GM13977 (cell line): ENCODE measurements at regions not wholly inside any gene's neighbourhood (a gene's known extent, or its start where the extent isn't known, plus 50 kb on each side); places are given as distances from the start of the nearest gene placed in this dataset.
"Not testable (repeated sequence)": the region's sequence is repeated elsewhere in the genome, so short reads cannot be mapped to it uniquely, and the experiment has no call there.

Experiments
- DNase-seq: peaks from one replicate; pipeline ENCODE4 v3.0.0; 2012; ENCODE audit warnings: low spot score
- in situ Hi-C: fragments of 300-500 bp; cut with MboI; formaldehyde crosslinking; loops from one replicate; pipeline ENCODE4 v1.12.0; 2022; ENCODE audit warnings: low sequenced_read_pairs, low pct_unique_long_range_greater_than_20kb, mixed read lengths, inconsistent platforms; ENCODE audit not compliant: unreplicated experiment
- TF ChIP-seq, protein P1 (sequence below): IDR thresholded peaks from 2 replicates; pipeline ENCODE4 v1.5.1; 2012; ENCODE audit warnings: mild to moderate bottlenecking, control low read depth; ENCODE audit not compliant: insufficient read depth; ENCODE audit errors: extremely low read depth, missing control alignments

- TF ChIP-seq, protein P1, sequence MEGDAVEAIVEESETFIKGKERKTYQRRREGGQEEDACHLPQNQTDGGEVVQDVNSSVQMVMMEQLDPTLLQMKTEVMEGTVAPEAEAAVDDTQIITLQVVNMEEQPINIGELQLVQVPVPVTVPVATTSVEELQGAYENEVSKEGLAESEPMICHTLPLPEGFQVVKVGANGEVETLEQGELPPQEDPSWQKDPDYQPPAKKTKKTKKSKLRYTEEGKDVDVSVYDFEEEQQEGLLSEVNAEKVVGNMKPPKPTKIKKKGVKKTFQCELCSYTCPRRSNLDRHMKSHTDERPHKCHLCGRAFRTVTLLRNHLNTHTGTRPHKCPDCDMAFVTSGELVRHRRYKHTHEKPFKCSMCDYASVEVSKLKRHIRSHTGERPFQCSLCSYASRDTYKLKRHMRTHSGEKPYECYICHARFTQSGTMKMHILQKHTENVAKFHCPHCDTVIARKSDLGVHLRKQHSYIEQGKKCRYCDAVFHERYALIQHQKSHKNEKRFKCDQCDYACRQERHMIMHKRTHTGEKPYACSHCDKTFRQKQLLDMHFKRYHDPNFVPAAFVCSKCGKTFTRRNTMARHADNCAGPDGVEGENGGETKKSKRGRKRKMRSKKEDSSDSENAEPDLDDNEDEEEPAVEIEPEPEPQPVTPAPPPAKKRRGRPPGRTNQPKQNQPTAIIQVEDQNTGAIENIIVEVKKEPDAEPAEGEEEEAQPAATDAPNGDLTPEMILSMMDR = no peak
- no peak for DNase-seq
Measured at GRCh38 chr14:65981192-65981843, 504.9 kb upstream of the CCDC196 start.

DNA sequence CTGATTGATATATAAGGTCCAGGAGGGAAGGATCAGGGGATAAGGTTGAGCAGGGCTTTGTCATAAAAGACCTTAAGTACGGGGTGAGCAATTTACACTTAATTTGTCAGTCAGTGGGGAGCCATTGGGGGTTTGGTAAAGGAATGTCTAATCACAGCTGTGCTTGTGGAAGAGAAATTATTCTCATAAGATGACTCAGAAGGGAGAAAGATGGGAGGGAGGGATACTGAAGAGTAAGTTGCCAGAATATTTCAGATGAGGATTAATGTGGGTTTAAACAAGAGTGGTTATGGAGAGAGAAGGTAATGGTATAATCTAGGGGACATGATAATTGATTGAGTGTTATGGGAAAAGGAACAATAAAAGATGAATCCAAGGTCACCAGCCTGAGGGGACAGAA lies 500.1 kb upstream of the CCDC196 start:
- no peak for DNase-seq
- in situ Hi-C loops = no loop called here
- TF ChIP-seq, protein P1 = no peak

More at GRCh38 chr14:65981192-65981843, 504.9 kb upstream of the CCDC196 start:
- in situ Hi-C loops = no loop called here

DNA sequence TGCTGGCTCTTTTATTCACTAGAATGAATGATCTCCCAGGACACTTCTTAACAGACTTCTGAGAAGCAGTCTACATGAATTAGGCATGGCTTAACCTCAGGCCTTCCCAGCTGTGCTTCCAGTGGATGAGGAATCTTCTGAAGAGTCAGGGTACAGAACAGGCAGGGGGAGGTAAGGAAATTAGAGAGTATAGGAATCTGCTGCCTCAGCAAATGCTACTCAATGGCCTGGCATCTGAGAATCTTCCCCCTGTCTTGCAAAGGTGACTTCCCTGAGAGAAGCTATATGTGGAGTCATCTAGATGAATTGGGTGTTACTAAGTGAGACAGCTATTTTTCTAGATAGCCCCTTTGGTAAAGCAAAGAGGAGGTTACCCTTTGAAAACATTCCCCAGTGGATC lies 496.2 kb upstream of the CCDC196 start:
- in situ Hi-C loops = no loop called here
- DNase-seq = no peak
- TF ChIP-seq, protein P1 = no peak

DNA sequence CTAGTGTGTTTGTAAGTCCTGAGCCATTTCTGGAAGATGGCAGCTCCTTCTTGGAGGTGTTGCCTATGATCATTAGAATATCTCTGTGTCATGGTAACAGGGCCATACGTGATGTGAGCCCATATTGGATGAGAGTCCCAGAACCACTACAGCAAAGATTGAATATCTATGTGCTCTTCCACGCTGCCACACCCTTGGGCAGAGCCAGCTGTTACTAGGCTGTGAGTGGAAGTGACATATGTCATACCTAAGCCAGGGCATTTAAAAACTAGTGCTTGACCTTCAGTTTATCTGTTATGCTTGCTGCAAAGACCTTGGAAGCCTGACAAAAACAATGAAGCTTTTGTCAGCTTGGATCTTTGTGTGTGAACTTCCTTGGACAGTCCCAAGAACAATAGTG lies 495.1 kb upstream of the CCDC196 start:
- DNase-seq = no peak
- in situ Hi-C loops = no loop called here
- TF ChIP-seq, protein P1 = no peak

GRCh38 chr14:65991935-65992334 lies 494.2 kb upstream of the CCDC196 start:
- DNase-seq, in situ Hi-C loops: not testable (repeated sequence)

DNA sequence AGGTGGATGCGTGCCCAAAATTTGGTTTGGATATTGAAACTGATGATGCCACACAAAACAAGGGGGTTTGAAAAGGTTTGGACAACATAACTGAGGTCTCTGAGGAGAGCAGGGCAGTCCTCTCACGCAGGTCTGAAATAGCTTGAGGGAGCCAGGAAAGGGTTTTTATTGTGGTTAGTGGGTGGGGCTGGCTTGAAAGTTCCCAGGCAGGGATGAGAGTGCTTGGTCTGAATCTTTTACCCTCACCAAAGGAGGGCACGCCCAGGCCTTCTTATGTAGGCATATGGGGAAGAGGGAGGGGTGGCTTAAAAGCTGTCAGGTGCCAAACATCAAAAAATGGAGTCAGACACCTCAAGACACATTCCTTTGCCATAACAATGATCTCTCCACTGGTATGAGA lies 493.1 kb upstream of the CCDC196 start:
- DNase-seq = no peak
- TF ChIP-seq, protein P1 = no peak
- in situ Hi-C loops = no loop called here

DNA sequence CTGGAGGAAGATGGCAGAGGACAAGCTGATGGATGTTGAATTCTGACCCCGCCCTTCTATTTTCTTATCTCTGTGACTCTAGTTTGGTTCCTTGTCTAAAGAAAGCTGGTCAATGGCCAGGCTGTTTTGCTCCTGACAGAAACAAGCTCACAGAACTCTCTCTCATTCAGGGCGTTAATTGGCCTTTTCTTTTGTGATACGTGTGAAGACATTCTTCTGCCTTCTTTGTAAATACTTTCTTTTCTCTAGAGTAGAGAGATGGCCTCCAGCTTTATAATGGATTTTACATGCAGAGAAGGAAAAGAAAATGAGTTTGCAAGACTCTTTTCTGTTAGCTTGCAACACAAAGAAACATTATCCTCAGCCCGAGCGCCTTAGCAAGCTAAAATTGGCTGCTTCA lies 492.2 kb upstream of the CCDC196 start:
- DNase-seq = no peak
- TF ChIP-seq, protein P1 = no peak
- in situ Hi-C loops = no loop called here
